Kidney (tissue), 13 donors: ENCODE measurements at regions not wholly inside any gene's neighbourhood (a gene's known extent, or its start where the extent isn't known, plus 50 kb on each side); places are given as distances from the start of the nearest gene placed in this dataset.

Experiments used
- DNase-seq, 5 donors: peaks; one replicate each; pipeline ENCODE4 v3.0.0-alpha.2; 2013 to 2020
- FAIRE-seq: peaks from 2 replicates; lab custom pipeline; 2012; peaks lifted over from hg19 to GRCh38; lab: Jason Lieb, UNC
- H3K27ac ChIP-seq, 2 donors: one replicate each; pipeline ENCODE4 v1.7.0; 2013; ENCODE audit warnings: low read depth in 2 of 2, low read length in 2 of 2, inconsistent platforms in 1 of 2
- H3K27me3 ChIP-seq: one replicate; pipeline ENCODE4 v1.7.1; 2013; ENCODE audit warnings: low read length, inconsistent platforms; ENCODE audit not compliant: control insufficient read depth, insufficient read depth
- H3K36me3 ChIP-seq, 3 donors: one replicate each; pipeline versions ENCODE4 v1.7.0 to v1.7.1; 2013; ENCODE audit warnings: low read length in 3 of 3, control low read depth in 1 of 3, inconsistent platforms in 1 of 3; ENCODE audit not compliant: insufficient read depth in 3 of 3, control insufficient read depth in 2 of 3
- H3K4me1 ChIP-seq, 3 donors: one replicate each; pipeline versions ENCODE4 v1.7.0 to v1.7.1; 2013; ENCODE audit warnings: low read length in 3 of 3, inconsistent platforms in 1 of 3, low read depth in 1 of 3; ENCODE audit not compliant: control insufficient read depth in 2 of 3, insufficient read depth in 2 of 3
- H3K4me3 ChIP-seq, 3 donors: one replicate each; pipeline versions ENCODE4 v1.7.0 to v1.8.1; 2013; ENCODE audit warnings: low read length in 3 of 3, control low read depth in 1 of 3, inconsistent platforms in 1 of 3
- H3K9ac ChIP-seq, 3 donors: one replicate each; pipeline versions ENCODE4 v1.7.0 to v1.7.1; 2013; ENCODE audit warnings: low read length in 3 of 3, control low read depth in 1 of 3, inconsistent platforms in 1 of 3
- H3K9me3 ChIP-seq, 3 donors: one replicate each; pipeline versions ENCODE4 v1.7.0 to v1.7.1; 2013; ENCODE audit warnings: low read length in 3 of 3, control low read depth in 1 of 3, inconsistent platforms in 1 of 3; ENCODE audit not compliant: control insufficient read depth in 2 of 3, insufficient read depth in 1 of 3
- CTCF ChIP-seq: IDR thresholded peaks from 3 replicates; pipeline ENCODE4 v1.5.1; 2012; ENCODE audit warnings: mild to moderate bottlenecking, moderate library complexity, borderline replicate concordance; ENCODE audit not compliant: insufficient read depth; ENCODE audit errors: extremely low read depth
- intact Hi-C: fragments of 100-400 bp; cut with DNase I; formaldehyde crosslinking; loops from one replicate; pipeline ENCODE4 v1.11.1; 2022
- donor health status: control.
- donor health status: control.
- donor health status: control.
- donor health status: control.
- donor health status: control.
- donor health status: DM: yes; HTN: yes; CAD: no.
- donor health status: Normal renal cell carcinoma (clear cell type).

GRCh38 chr7:28293527-28293835 is 112.9 kb upstream of the JAZF1 start:
- no peaks in the 10 kb centered on the region for H3K9me3 ChIP-seq
- H3K27me3 ChIP-seq, result no peaks in the 10 kb centered on the region
- H3K27ac ChIP-seq, result no peak overlapping the region
- TF ChIP-seq CTCF, result no peak
- FAIRE-seq, result no peak
- intact Hi-C loops, result no loop called here
- no peaks in the 10 kb centered on the region for H3K36me3 ChIP-seq
- no peak overlapping the region for H3K9ac ChIP-seq
- H3K4me3 ChIP-seq, result no peak overlapping the region
- no peaks in the 10 kb centered on the region for H3K4me1 ChIP-seq
- no peak for DNase-seq

GRCh38 chr7:28296571-28297483 is 115.5 kb upstream of the CREB5 start:
- Histone ChIP-seq H3K4me1 (no peaks in the 10 kb centered on the region), H3K27ac (no peak overlapping the region), H3K9ac (no peak overlapping the region), H3K36me3 (no peaks in the 10 kb centered on the region), H3K9me3 (no peaks in the 10 kb centered on the region), H3K4me3 (no peak overlapping the region), H3K27me3 (no peaks in the 10 kb centered on the region)
- DNase-seq (peak in 3 of 5 donors; percentile 39 to 48 (median 41)), FAIRE-seq (no peak)
- TF ChIP-seq CTCF, result peak; percentile 19
- intact Hi-C loops, result no loop called here

- H3K27ac ChIP-seq, result no peak overlapping the region
- TF ChIP-seq CTCF, result no peak
- H3K4me3 ChIP-seq, result no peak overlapping the region
- no peaks in the 10 kb centered on the region for H3K36me3 ChIP-seq
- no peaks in the 10 kb centered on the region for H3K9me3 ChIP-seq
- no peak overlapping the region for H3K9ac ChIP-seq
- no peaks in the 10 kb centered on the region for H3K4me1 ChIP-seq
- H3K27me3 ChIP-seq, result no peaks in the 10 kb centered on the region
- intact Hi-C loops, result no loop called here
- no peak for DNase-seq
- FAIRE-seq, result no peak
Measured at GRCh38 chr7:28297801-28298459, 114.4 kb upstream of the CREB5 start.
